Caco-2 (cell line): ENCODE measurements at regions not wholly inside any gene's neighbourhood (a gene's known extent, or its start where the extent isn't known, plus 50 kb on each side); places are given as distances from the start of the nearest gene placed in this dataset.

Experiments used
- BruUV-seq: library from RNA; stranded (reverse); fragments of 400-500 nt; replicated peaks from 2 replicates; lab custom pipeline; 2021; lab: Mats Ljungman, UMichigan
- CTCF ChIA-PET: fragments of 300-600 bp; sonication (Branson Sonifier 250); formaldehyde crosslinking; loops from one replicate; lab custom pipeline; 2022; ENCODE audit warnings: antibody characterized with exemption; lab: Charles Lee
- POLR2A ChIA-PET: fragments of 300-600 bp; sonication (Branson Sonifier 250); formaldehyde crosslinking; loops from one replicate; lab custom pipeline; 2022; ENCODE audit warnings: antibody characterized with exemption; lab: Charles Lee
- DNase-seq, 2 experiments: peaks; one replicate each; pipeline versions ENCODE4 v3.0.0 to v3.0.0-alpha.2; 2020 to 2022
- H3K27me3 ChIP-seq: replicated peaks from 2 replicates; pipeline ENCODE4 v1.6.0; 2011; ENCODE audit warnings: low read length; ENCODE audit not compliant: control insufficient read depth, insufficient read depth
- H3K36me3 ChIP-seq: 2 replicates; pipeline ENCODE4 v1.5.1; 2011; ENCODE audit warnings: low read length; ENCODE audit not compliant: control insufficient read depth, insufficient read depth
- H3K4me1 ChIP-seq: fragments of 250-450 bp; sonication (Bioruptor Pico); 2 replicates; pipeline ENCODE4 v1.5.1; 2020; ENCODE audit warnings: mild to moderate bottlenecking
- H3K4me3 ChIP-seq: 2 replicates; pipeline ENCODE4 v1.5.1; 2011; ENCODE audit warnings: low read depth, mild to moderate bottlenecking, control low read depth, low read length
- H3K9me3 ChIP-seq: fragments of 250-450 bp; sonication (Bioruptor Pico); 2 replicates; pipeline ENCODE4 v1.5.1; 2020; ENCODE audit warnings: mild to moderate bottlenecking, moderate library complexity
- H3K27ac Mint-ChIP-seq: one replicate; pipeline ENCODE4 v1.8.0; 2022; ENCODE audit warnings: mixed read lengths; ENCODE audit not compliant: unreplicated experiment
- H3K27me3 Mint-ChIP-seq: one replicate; pipeline ENCODE4 v1.8.0; 2022; ENCODE audit warnings: mixed read lengths; ENCODE audit not compliant: insufficient read depth, unreplicated experiment
- H3K36me3 Mint-ChIP-seq: one replicate; pipeline ENCODE4 v1.8.0; 2022; ENCODE audit warnings: mild to moderate bottlenecking, mixed read lengths; ENCODE audit not compliant: insufficient read depth, unreplicated experiment
- H3K4me1 Mint-ChIP-seq: one replicate; pipeline ENCODE4 v1.8.0; 2022; ENCODE audit warnings: low read depth, mixed read lengths; ENCODE audit not compliant: unreplicated experiment
- H3K4me3 Mint-ChIP-seq: one replicate; pipeline ENCODE4 v1.8.0; 2022; ENCODE audit warnings: mild to moderate bottlenecking, moderate library complexity, mixed read lengths; ENCODE audit not compliant: unreplicated experiment
- H3K9me3 Mint-ChIP-seq: one replicate; pipeline ENCODE4 v1.8.0; 2022; ENCODE audit warnings: mixed read lengths; ENCODE audit not compliant: unreplicated experiment
- intact Hi-C: fragments of 100-400 bp; cut with micrococcal nuclease; formaldehyde crosslinking; loops from one replicate; pipeline ENCODE4 v1.10.0; 2022; ENCODE audit not compliant: unreplicated experiment
- TF ChIP-seq, protein P1 (sequence below), 2 experiments: fragments of 200-600 bp in 1 of 2; IDR thresholded peaks; 1 replicate in 1 of 2; 2 replicates in 1 of 2; pipeline versions ENCODE4 v1.5.1 to v1.8.0; 2011 to 2022; ENCODE audit warnings: antibody characterized with exemption in 1 of 2, control low read depth in 1 of 2, inconsistent platforms in 1 of 2, low read depth in 1 of 2, low read length in 1 of 2, mild to moderate bottlenecking in 1 of 2, moderate library complexity in 1 of 2; ENCODE audit not compliant: insufficient read depth in 1 of 2, severe bottlenecking in 1 of 2, unreplicated experiment in 1 of 2

DNA sequence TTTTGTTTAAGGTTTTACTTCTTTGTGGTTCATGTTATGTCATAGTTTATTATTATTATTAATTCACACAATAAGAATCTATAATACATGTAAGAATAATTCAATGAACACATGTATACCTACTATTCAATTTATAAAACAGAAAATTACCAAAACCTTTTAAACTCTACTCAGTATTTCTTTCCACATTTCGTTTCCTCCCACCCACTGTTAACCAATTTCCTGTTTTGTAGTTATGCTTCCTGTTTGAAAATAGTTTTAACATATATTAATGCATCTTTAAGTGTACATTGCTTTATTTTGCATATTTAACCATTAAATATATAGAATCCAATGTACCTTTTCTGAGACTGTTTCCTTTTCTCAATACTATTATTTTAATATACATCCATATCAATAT lies 397.9 kb upstream of the SPTLC3 start:
- TF ChIP-seq, protein P1, sequence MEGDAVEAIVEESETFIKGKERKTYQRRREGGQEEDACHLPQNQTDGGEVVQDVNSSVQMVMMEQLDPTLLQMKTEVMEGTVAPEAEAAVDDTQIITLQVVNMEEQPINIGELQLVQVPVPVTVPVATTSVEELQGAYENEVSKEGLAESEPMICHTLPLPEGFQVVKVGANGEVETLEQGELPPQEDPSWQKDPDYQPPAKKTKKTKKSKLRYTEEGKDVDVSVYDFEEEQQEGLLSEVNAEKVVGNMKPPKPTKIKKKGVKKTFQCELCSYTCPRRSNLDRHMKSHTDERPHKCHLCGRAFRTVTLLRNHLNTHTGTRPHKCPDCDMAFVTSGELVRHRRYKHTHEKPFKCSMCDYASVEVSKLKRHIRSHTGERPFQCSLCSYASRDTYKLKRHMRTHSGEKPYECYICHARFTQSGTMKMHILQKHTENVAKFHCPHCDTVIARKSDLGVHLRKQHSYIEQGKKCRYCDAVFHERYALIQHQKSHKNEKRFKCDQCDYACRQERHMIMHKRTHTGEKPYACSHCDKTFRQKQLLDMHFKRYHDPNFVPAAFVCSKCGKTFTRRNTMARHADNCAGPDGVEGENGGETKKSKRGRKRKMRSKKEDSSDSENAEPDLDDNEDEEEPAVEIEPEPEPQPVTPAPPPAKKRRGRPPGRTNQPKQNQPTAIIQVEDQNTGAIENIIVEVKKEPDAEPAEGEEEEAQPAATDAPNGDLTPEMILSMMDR (IDR thresholded peaks at IDR 0.05; ENCODE audit: insufficient read depth in 1 of 2, low read depth in 1 of 2, low read length in 1 of 2, severe bottlenecking in 1 of 2, unreplicated experiment in 1 of 2), result no peak
- Histone ChIP-seq H3K4me1 (no peaks in the 10 kb centered on the region), H3K27me3 (no peaks in the 10 kb centered on the region; the same call in 1 of the 2 replicates), H3K4me3 (no peak overlapping the region), H3K9me3 (no peaks in the 10 kb centered on the region), H3K36me3 (no peaks in the 10 kb centered on the region)
- no peak for DNase-seq
- Mint-ChIP-seq H3K4me1 (no peaks in the 10 kb centered on the region), H3K36me3 (no peaks in the 10 kb centered on the region), H3K9me3 (no peaks in the 10 kb centered on the region), H3K27ac (no peak overlapping the region), H3K4me3 (no peak overlapping the region), H3K27me3 (no peaks in the 10 kb centered on the region)
- ChIA-PET POLR2A (no interaction called here), CTCF (no interaction called here)
- no TSS peak for BruUV-seq
- intact Hi-C loops, result no loop called here

DNA sequence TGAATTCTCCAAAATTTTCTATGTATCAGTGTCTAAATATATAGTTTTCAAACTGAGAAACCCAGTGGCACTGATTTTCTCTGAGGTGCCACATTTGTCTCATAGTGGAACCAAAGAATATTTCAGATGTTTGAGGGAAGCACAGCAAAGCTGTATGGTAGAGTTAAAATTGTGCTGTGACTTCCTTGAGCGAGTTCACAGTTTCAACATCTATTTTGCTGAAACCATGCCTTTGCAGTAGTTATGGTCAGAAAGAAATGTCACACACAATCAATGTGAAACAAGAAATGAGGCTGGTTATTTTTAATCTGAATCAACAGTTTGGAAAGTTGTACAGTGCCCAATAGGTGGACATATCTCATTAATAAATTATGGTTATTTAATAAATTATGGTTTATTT lies 394.0 kb upstream of the SPTLC3 start:
- ChIA-PET CTCF (no interaction called here), POLR2A (no interaction called here)
- Histone ChIP-seq H3K4me1 (no peaks in the 10 kb centered on the region), H3K9me3 (no peaks in the 10 kb centered on the region), H3K4me3 (no peak overlapping the region), H3K27me3 (no peaks in the 10 kb centered on the region), H3K36me3 (no peaks in the 10 kb centered on the region)
- BruUV-seq, result no TSS peak
- Mint-ChIP-seq H3K27me3 (peaks cover 1% of the 10 kb centered on the region), H3K4me1 (no peaks in the 10 kb centered on the region), H3K9me3 (no peaks in the 10 kb centered on the region), H3K36me3 (no peaks in the 10 kb centered on the region), H3K4me3 (no peak overlapping the region), H3K27ac (no peak overlapping the region)
- intact Hi-C loops, result no loop called here
- no peak for DNase-seq
- TF ChIP-seq, protein P1 (IDR thresholded peaks at IDR 0.05; ENCODE audit: insufficient read depth in 1 of 2, low read depth in 1 of 2, low read length in 1 of 2, severe bottlenecking in 1 of 2, unreplicated experiment in 1 of 2), result no peak

DNA sequence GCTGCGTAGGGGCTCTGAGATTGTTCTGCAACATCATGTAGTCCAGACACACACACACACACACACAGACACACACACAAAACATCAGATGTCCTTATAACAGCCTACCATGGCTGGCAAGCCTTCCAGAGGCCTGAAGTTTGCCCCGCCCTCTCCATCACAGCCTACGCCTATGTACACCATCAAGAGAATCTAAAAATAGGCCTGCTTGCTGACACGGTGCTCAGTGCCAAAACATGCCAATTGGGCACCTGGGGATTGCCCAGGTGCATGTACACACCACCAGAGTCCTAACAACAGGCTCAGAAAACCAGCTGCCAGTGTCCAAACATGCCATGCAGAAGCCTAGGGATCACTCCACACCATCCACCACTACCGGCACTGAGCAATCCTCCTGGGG lies 391.7 kb upstream of the SPTLC3 start:
- peaks cover 3% of the 10 kb centered on the region for H3K27me3 Mint-ChIP-seq
- no peak overlapping the region for H3K27ac Mint-ChIP-seq
- ChIA-PET POLR2A (no interaction called here), CTCF (no interaction called here)
- no peaks in the 10 kb centered on the region for H3K9me3 ChIP-seq
- H3K4me1 Mint-ChIP-seq, result no peaks in the 10 kb centered on the region
- no peak for DNase-seq
- no peaks in the 10 kb centered on the region for H3K27me3 ChIP-seq
- H3K4me1 ChIP-seq, result no peaks in the 10 kb centered on the region
- no peaks in the 10 kb centered on the region for H3K36me3 Mint-ChIP-seq
- intact Hi-C loops, result no loop called here
- H3K4me3 Mint-ChIP-seq, result no peak overlapping the region
- BruUV-seq, result no TSS peak
- H3K9me3 Mint-ChIP-seq, result no peaks in the 10 kb centered on the region
- TF ChIP-seq, protein P1 (IDR thresholded peaks at IDR 0.05; ENCODE audit: insufficient read depth in 1 of 2, low read depth in 1 of 2, low read length in 1 of 2, severe bottlenecking in 1 of 2, unreplicated experiment in 1 of 2), result no peak
- H3K4me3 ChIP-seq, result no peak overlapping the region
- no peaks in the 10 kb centered on the region for H3K36me3 ChIP-seq
